Dermis blood vessel endothelial cell (primary cell): ENCODE measurements at regions not wholly inside any gene's neighbourhood (a gene's known extent, or its start where the extent isn't known, plus 50 kb on each side); places are given as distances from the start of the nearest gene placed in this dataset.
"Not testable (repeated sequence)": the region's sequence is repeated elsewhere in the genome, so short reads cannot be mapped to it uniquely, and the experiment has no call there.

Source experiments
- DNase-seq: peaks from one replicate; pipeline ENCODE4 v3.0.0; 2010

GRCh38 chr2:133985563-133985962, 268.3 kb upstream of the MGAT5 start:
- no peak for DNase-seq

GRCh38 chr2:133986081-133986837, 267.6 kb upstream of the MGAT5 start:
- no peak for DNase-seq

- no peak for DNase-seq
These were observed 266.7 kb upstream of the MGAT5 start for GRCh38 chr2:133986881-133987795.

GRCh38 chr2:133988316-133988891, 265.5 kb upstream of the MGAT5 start:
- no peak for DNase-seq

GRCh38 chr2:133991606-133992168, 262.2 kb upstream of the MGAT5 start:
- DNase-seq, result no peak

- DNase-seq, result no peak
These were observed 261.4 kb upstream of the MGAT5 start for GRCh38 chr2:133992454-133992853.

- no peak for DNase-seq
These were observed 260.7 kb upstream of the MGAT5 start for GRCh38 chr2:133993160-133993559.

GRCh38 chr2:133998726-133999125, 255.1 kb upstream of the MGAT5 start:
- DNase-seq, result not testable (repeated sequence)

- DNase-seq, result no peak
These were observed 251.5 kb upstream of the MGAT5 start for GRCh38 chr2:134002391-134002790.

GRCh38 chr2:134002921-134003320, 251.0 kb upstream of the MGAT5 start:
- no peak for DNase-seq

GRCh38 chr2:134004467-134004866, 249.4 kb upstream of the MGAT5 start:
- DNase-seq, result no peak

GRCh38 chr2:134008837-134009236, 245.0 kb upstream of the MGAT5 start:
- DNase-seq, result no peak

- no peak for DNase-seq
These were observed 244.4 kb upstream of the MGAT5 start for GRCh38 chr2:134009440-134009839.

- DNase-seq, result not testable (repeated sequence)
These were observed 244.0 kb upstream of the MGAT5 start for GRCh38 chr2:134009906-134010305.

- no peak for DNase-seq
These were observed 241.8 kb upstream of the MGAT5 start for GRCh38 chr2:134011936-134012586.

- no peak for DNase-seq
These were observed 239.5 kb upstream of the MGAT5 start for GRCh38 chr2:134014196-134014960.

- DNase-seq, result no peak
These were observed 234.0 kb upstream of the MGAT5 start for GRCh38 chr2:134019871-134020270.

GRCh38 chr2:134020608-134021007, 233.3 kb upstream of the MGAT5 start:
- no peak for DNase-seq

GRCh38 chr2:134021830-134022524, 231.9 kb upstream of the MGAT5 start:
- DNase-seq, result no peak

GRCh38 chr2:134023854-134024253, 230.0 kb upstream of the MGAT5 start:
- DNase-seq, result no peak

GRCh38 chr2:134027980-134028379, 225.9 kb upstream of the MGAT5 start:
- DNase-seq, result no peak
